ENCODE measurements at regions not wholly inside any gene's neighbourhood (a gene's known extent, or its start where the extent isn't known, plus 50 kb on each side); places are given as distances from the start of the nearest gene placed in this dataset.

- DNase-seq (ENCODE audit: extremely low spot score): no peak
- POLR2A ChIA-PET: no interaction called here
- TF ChIP-seq NFRKB (IDR thresholded peaks at IDR 0.05) (no peak), FOXA1 (IDR thresholded peaks at IDR 0.05) (no peak), PKNOX1 (IDR thresholded peaks at IDR 0.05) (no peak), TARDBP (IDR thresholded peaks at IDR 0.05) (no peak), HDGF (IDR thresholded peaks at IDR 0.05; ENCODE audit: borderline replicate concordance) (no peak), BHLHE40 (IDR thresholded peaks at IDR 0.05; ENCODE audit: borderline replicate concordance) (no peak), L3MBTL2 (conservative IDR thresholded peaks at IDR 0.05) (no peak), ARNT (IDR thresholded peaks at IDR 0.05) (no peak), FOXM1 (IDR thresholded peaks at IDR 0.05; ENCODE audit: borderline replicate concordance) (no peak), LEF1 (IDR thresholded peaks at IDR 0.05; ENCODE audit: borderline replicate concordance) (no peak), SP1 (IDR thresholded peaks at IDR 0.05) (no peak), FOXK2 (IDR thresholded peaks at IDR 0.05) (no peak)
- CTCF ChIA-PET: no interaction called here
Observed at GRCh38 chr4:187218705-187219245, 495.1 kb upstream of the FAT1 start.

- TF ChIP-seq SUZ12 (IDR thresholded peaks at IDR 0.05) (no peak), PKNOX1 (IDR thresholded peaks at IDR 0.05) (no peak), FOXK2 (IDR thresholded peaks at IDR 0.05) (no peak), ARNT (IDR thresholded peaks at IDR 0.05) (no peak), ELF4 (IDR thresholded peaks at IDR 0.05) (no peak), HDGF (IDR thresholded peaks at IDR 0.05; ENCODE audit: borderline replicate concordance) (no peak), LEF1 (IDR thresholded peaks at IDR 0.05; ENCODE audit: borderline replicate concordance) (no peak), TARDBP (IDR thresholded peaks at IDR 0.05) (no peak), FOXM1 (IDR thresholded peaks at IDR 0.05; ENCODE audit: borderline replicate concordance) (no peak), L3MBTL2 (conservative IDR thresholded peaks at IDR 0.05) (no peak), NFRKB (IDR thresholded peaks at IDR 0.05) (no peak), BHLHE40 (IDR thresholded peaks at IDR 0.05; ENCODE audit: borderline replicate concordance) (no peak)
- DNase-seq (ENCODE audit: extremely low spot score): no peak
- ChIA-PET POLR2A (no interaction called here), CTCF (interaction anchor here (0.6 kb wide), 1 partner anchor 11 kb away, joined by 4 read pairs; no protein-coding TSS in a partner anchor)
Observed at GRCh38 chr4:187224560-187224959, 500.9 kb upstream of the FAT1 start.

- ChIA-PET POLR2A (no interaction called here), CTCF (no interaction called here)
- no peak for TF ChIP-seq ELF4 (IDR thresholded peaks at IDR 0.05)
- no peak for TF ChIP-seq PKNOX1 (IDR thresholded peaks at IDR 0.05)
- TF ChIP-seq CTBP1 (IDR thresholded peaks at IDR 0.05; ENCODE audit: borderline replicate concordance): no peak
- no peak for TF ChIP-seq ARNT (IDR thresholded peaks at IDR 0.05)
- no peak for TF ChIP-seq SUZ12 (IDR thresholded peaks at IDR 0.05)
- TF ChIP-seq FOXK2 (IDR thresholded peaks at IDR 0.05): no peak
- DNase-seq (ENCODE audit: extremely low spot score): no peak
Observed at GRCh38 chr4:187227907-187228704, 504.4 kb upstream of the FAT1 start.

- ChIA-PET CTCF (no interaction called here), POLR2A (no interaction called here)
- TF ChIP-seq ARNT (IDR thresholded peaks at IDR 0.05) (no peak), FOXM1 (IDR thresholded peaks at IDR 0.05; ENCODE audit: borderline replicate concordance) (no peak), TARDBP (IDR thresholded peaks at IDR 0.05) (no peak), BHLHE40 (IDR thresholded peaks at IDR 0.05; ENCODE audit: borderline replicate concordance) (no peak), ELF4 (IDR thresholded peaks at IDR 0.05) (no peak), ZNF384 (IDR thresholded peaks at IDR 0.05) (no peak), SUZ12 (IDR thresholded peaks at IDR 0.05) (no peak), LEF1 (IDR thresholded peaks at IDR 0.05; ENCODE audit: borderline replicate concordance) (no peak), NFRKB (IDR thresholded peaks at IDR 0.05) (no peak), HDGF (IDR thresholded peaks at IDR 0.05; ENCODE audit: borderline replicate concordance) (no peak), FOXK2 (IDR thresholded peaks at IDR 0.05) (no peak), SP1 (IDR thresholded peaks at IDR 0.05) (no peak), L3MBTL2 (conservative IDR thresholded peaks at IDR 0.05) (no peak), CTBP1 (IDR thresholded peaks at IDR 0.05; ENCODE audit: borderline replicate concordance) (no peak), PKNOX1 (IDR thresholded peaks at IDR 0.05) (no peak), FOXA1 (IDR thresholded peaks at IDR 0.05) (no peak)
- no peak for DNase-seq (ENCODE audit: extremely low spot score)
Observed at GRCh38 chr4:187232196-187232595, 508.5 kb upstream of the FAT1 start.

GRCh38 chr4:187232796-187233195 lies 509.1 kb upstream of the FAT1 start:
- DNase-seq (ENCODE audit: extremely low spot score): no peak
- CTCF ChIA-PET: no interaction called here
- TF ChIP-seq TARDBP (IDR thresholded peaks at IDR 0.05) (no peak), LEF1 (IDR thresholded peaks at IDR 0.05; ENCODE audit: borderline replicate concordance) (no peak), ZNF384 (IDR thresholded peaks at IDR 0.05) (no peak), PKNOX1 (IDR thresholded peaks at IDR 0.05) (no peak), HDGF (IDR thresholded peaks at IDR 0.05; ENCODE audit: borderline replicate concordance) (no peak), SUZ12 (IDR thresholded peaks at IDR 0.05) (no peak), FOXA1 (IDR thresholded peaks at IDR 0.05) (no peak), CTBP1 (IDR thresholded peaks at IDR 0.05; ENCODE audit: borderline replicate concordance) (no peak), ELF4 (IDR thresholded peaks at IDR 0.05) (no peak), L3MBTL2 (conservative IDR thresholded peaks at IDR 0.05) (no peak), ARNT (IDR thresholded peaks at IDR 0.05) (no peak), SP1 (IDR thresholded peaks at IDR 0.05) (no peak), BHLHE40 (IDR thresholded peaks at IDR 0.05; ENCODE audit: borderline replicate concordance) (no peak), FOXM1 (IDR thresholded peaks at IDR 0.05; ENCODE audit: borderline replicate concordance) (no peak), FOXK2 (IDR thresholded peaks at IDR 0.05) (no peak), NFRKB (IDR thresholded peaks at IDR 0.05) (no peak)
- POLR2A ChIA-PET: no interaction called here
